HUES64 (cell line): ENCODE measurements at regions not wholly inside any gene's neighbourhood (a gene's known extent, or its start where the extent isn't known, plus 50 kb on each side); places are given as distances from the start of the nearest gene placed in this dataset.
"Not testable (repeated sequence)": the region's sequence is repeated elsewhere in the genome, so short reads cannot be mapped to it uniquely, and the experiment has no call there.

ENCODE experiments used
- H3K27ac ChIP-seq: 2 replicates; pipeline ENCODE4 v1.7.0; 2013; ENCODE audit warnings: low read depth, low read length, inconsistent platforms
- H3K27me3 ChIP-seq: 2 replicates; pipeline ENCODE4 v1.6.1; 2013; ENCODE audit warnings: mild to moderate bottlenecking, low read length; ENCODE audit not compliant: insufficient read depth
- H3K36me3 ChIP-seq: 2 replicates; pipeline ENCODE4 v1.6.1; 2013; ENCODE audit warnings: mild to moderate bottlenecking, low read length; ENCODE audit not compliant: insufficient read depth
- H3K4me1 ChIP-seq: 2 replicates; pipeline ENCODE4 v1.6.1; 2013; ENCODE audit warnings: mild to moderate bottlenecking, low read length, moderate library complexity; ENCODE audit not compliant: insufficient read depth
- H3K4me3 ChIP-seq: 2 replicates; pipeline ENCODE4 v1.5.1; 2013; ENCODE audit warnings: mild to moderate bottlenecking, low read length, moderate library complexity
- H3K9ac ChIP-seq: 2 replicates; pipeline ENCODE4 v1.6.1; 2013; ENCODE audit warnings: mild to moderate bottlenecking, low read depth, low read length
- H3K9me3 ChIP-seq: 2 replicates; pipeline ENCODE4 v1.6.1; 2013; ENCODE audit warnings: low read depth, low read length; ENCODE audit not compliant: insufficient read depth
- WGBS: fragments of 150-250, 120-280 bp; methylation state at CpG from one replicate; pipeline ENCODE4 v1.1.7; 2013; ENCODE audit warnings: missing lambda C conversion rate; 5-methylcytosine and 5-hydroxymethylcytosine counted together

GRCh38 chr10:43921478-43921877 is 272.8 kb upstream of the ZNF32 start:
- Histone ChIP-seq H3K4me1 (no peaks in the 10 kb centered on the region), H3K9me3 (peaks cover 16% of the 10 kb centered on the region), H3K9ac (no peak overlapping the region), H3K27ac (no peak overlapping the region), H3K4me3 (no peak overlapping the region), H3K36me3 (no peaks in the 10 kb centered on the region), H3K27me3 (no peaks in the 10 kb centered on the region)
- WGBS: 95% methylated on average over 6 of the region's 6 CpGs

GRCh38 chr10:43920236-43920758 is 271.6 kb upstream of the ZNF32 start:
- not testable (repeated sequence) for H3K9ac ChIP-seq, H3K36me3 ChIP-seq
- WGBS: 90% methylated on average over 12 of the region's 12 CpGs

GRCh38 chr10:43913676-43914235 is 265.1 kb upstream of the ZNF32 start:
- Histone ChIP-seq H3K27ac (no peak overlapping the region), H3K36me3 (no peaks in the 10 kb centered on the region), H3K4me3 (no peak overlapping the region), H3K9ac (no peak overlapping the region), H3K27me3 (no peaks in the 10 kb centered on the region), H3K9me3 (no peaks in the 10 kb centered on the region), H3K4me1 (0 out of 2 replicates have a peak, but pooled peaks cover 2% of the 10 kb centered on the region)
- 91% methylated on average over 8 of the region's 8 CpGs for WGBS

More at GRCh38 chr10:43920236-43920758, 271.6 kb upstream of the ZNF32 start:
- H3K9me3 ChIP-seq: peaks cover 16% of the 10 kb centered on the region
- not testable (repeated sequence) for H3K27ac ChIP-seq, H3K27me3 ChIP-seq, H3K4me3 ChIP-seq, H3K4me1 ChIP-seq

- Histone ChIP-seq H3K4me1 (0 out of 2 replicates have a peak, but pooled peaks cover 2% of the 10 kb centered on the region), H3K4me3 (no peak overlapping the region), H3K36me3 (no peaks in the 10 kb centered on the region), H3K27me3 (no peaks in the 10 kb centered on the region), H3K9me3 (no peaks in the 10 kb centered on the region), H3K27ac (no peak overlapping the region), H3K9ac (no peak overlapping the region)
- WGBS: 93% methylated on average over 3 of the region's 3 CpGs
Observed at GRCh38 chr10:43912469-43912868, 263.8 kb upstream of the ZNF32 start.

- WGBS: 78% methylated on average over 8 of the region's 8 CpGs
- no peak overlapping the region for H3K27ac ChIP-seq
- no peaks in the 10 kb centered on the region for H3K36me3 ChIP-seq
- H3K9me3 ChIP-seq: no peaks in the 10 kb centered on the region
- H3K4me3 ChIP-seq: no peak overlapping the region
- H3K9ac ChIP-seq: no peak overlapping the region
- no peaks in the 10 kb centered on the region for H3K27me3 ChIP-seq
- H3K4me1 ChIP-seq: 0 out of 2 replicates have a peak, but pooled peaks cover 7% of the 10 kb centered on the region
Observed at GRCh38 chr10:43906490-43906889, 257.8 kb upstream of the ZNF32 start.

- Histone ChIP-seq H3K4me3 (no peak overlapping the region), H3K27ac (no peak overlapping the region), H3K9me3 (no peaks in the 10 kb centered on the region), H3K9ac (no peak overlapping the region), H3K4me1 (0 out of 2 replicates have a peak, but pooled peaks cover 7% of the 10 kb centered on the region), H3K27me3 (no peaks in the 10 kb centered on the region), H3K36me3 (no peaks in the 10 kb centered on the region)
- WGBS: 94% methylated on average over 10 of the region's 10 CpGs
Observed at GRCh38 chr10:43905512-43906236, 257.0 kb upstream of the ZNF32 start.

- H3K27me3 ChIP-seq: no peaks in the 10 kb centered on the region
Observed at GRCh38 chr10:43904844-43905243, 256.2 kb upstream of the ZNF32 start.

GRCh38 chr10:43904301-43904700 is 255.6 kb upstream of the ZNF32 start:
- H3K36me3 ChIP-seq: no peaks in the 10 kb centered on the region
- no peak overlapping the region for H3K27ac ChIP-seq
- H3K9me3 ChIP-seq: no peaks in the 10 kb centered on the region
- 82% methylated on average over 7 of the region's 7 CpGs for WGBS
- H3K27me3 ChIP-seq: no peaks in the 10 kb centered on the region
- 0 out of 2 replicates have a peak, but pooled peaks cover 5% of the 10 kb centered on the region for H3K4me1 ChIP-seq
- no peak overlapping the region for H3K4me3 ChIP-seq
- H3K9ac ChIP-seq: no peak overlapping the region

More at GRCh38 chr10:43904844-43905243, 256.2 kb upstream of the ZNF32 start:
- Histone ChIP-seq H3K9ac (no peak overlapping the region), H3K9me3 (no peaks in the 10 kb centered on the region), H3K36me3 (no peaks in the 10 kb centered on the region), H3K4me3 (no peak overlapping the region), H3K4me1 (0 out of 2 replicates have a peak, but pooled peaks cover 5% of the 10 kb centered on the region), H3K27ac (no peak overlapping the region)
- 93% methylated on average over 9 of the region's 9 CpGs for WGBS

- Histone ChIP-seq H3K36me3 (no peaks in the 10 kb centered on the region), H3K9ac (no peak overlapping the region), H3K27ac (no peak overlapping the region), H3K9me3 (no peaks in the 10 kb centered on the region), H3K27me3 (no peaks in the 10 kb centered on the region), H3K4me3 (no peak overlapping the region), H3K4me1 (0 out of 2 replicates have a peak, but pooled peaks cover 5% of the 10 kb centered on the region)
- 87% methylated on average over 7 of the region's 7 CpGs for WGBS
Observed at GRCh38 chr10:43903451-43903850, 254.8 kb upstream of the ZNF32 start.

GRCh38 chr10:43902842-43903241 is 254.2 kb upstream of the ZNF32 start:
- Histone ChIP-seq H3K9ac (no peak overlapping the region), H3K36me3 (no peaks in the 10 kb centered on the region), H3K27me3 (no peaks in the 10 kb centered on the region), H3K27ac (no peak overlapping the region), H3K4me3 (no peak overlapping the region), H3K9me3 (no peaks in the 10 kb centered on the region), H3K4me1 (0 out of 2 replicates have a peak, but pooled peaks cover 5% of the 10 kb centered on the region)
- 95% methylated on average over 4 of the region's 4 CpGs for WGBS

- no peak overlapping the region for H3K9ac ChIP-seq
- H3K27ac ChIP-seq: no peak overlapping the region
- H3K27me3 ChIP-seq: no peaks in the 10 kb centered on the region
- H3K36me3 ChIP-seq: no peaks in the 10 kb centered on the region
- no peaks in the 10 kb centered on the region for H3K9me3 ChIP-seq
- 0 out of 2 replicates have a peak, but pooled peaks cover 5% of the 10 kb centered on the region for H3K4me1 ChIP-seq
- no peak overlapping the region for H3K4me3 ChIP-seq
- 91% methylated on average over 9 of the region's 9 CpGs for WGBS
Observed at GRCh38 chr10:43901744-43902504, 253.2 kb upstream of the ZNF32 start.
